Ascending aorta (tissue), 2 donors: ENCODE measurements at regions not wholly inside any gene's neighbourhood (a gene's known extent, or its start where the extent isn't known, plus 50 kb on each side); places are given as distances from the start of the nearest gene placed in this dataset.

ENCODE experiments used
- DNase-seq, 2 donors: peaks; one replicate each; pipeline ENCODE4 v3.0.0-alpha.2; 2019; ENCODE audit warnings: low spot score in 2 of 2
- H3K27ac ChIP-seq, 2 donors: fragments of 200-600 bp; sonication (generic); one replicate each; pipeline ENCODE4 v1.5.1; 2016 to 2017; ENCODE audit warnings: mild to moderate bottlenecking in 1 of 2
- H3K27me3 ChIP-seq: fragments of 200-600 bp; sonication (generic); one replicate; pipeline ENCODE4 v1.5.1; 2017
- H3K36me3 ChIP-seq, 2 donors: fragments of 200-600 bp; sonication (generic); one replicate each; pipeline ENCODE4 v1.5.1; 2016
- H3K4me1 ChIP-seq, 2 donors: fragments of 200-600 bp; sonication (generic); one replicate each; pipeline ENCODE4 v1.5.1; 2016 to 2017; ENCODE audit warnings: mild to moderate bottlenecking in 1 of 2
- H3K4me3 ChIP-seq, 2 donors: fragments of 200-600 bp; sonication (generic); one replicate each; pipeline ENCODE4 v1.5.1; 2016 to 2017; ENCODE audit warnings: mild to moderate bottlenecking in 1 of 2
- H3K9me3 ChIP-seq, 2 donors: fragments of 200-600 bp; sonication (generic); one replicate each; pipeline ENCODE4 v1.5.1; 2016
- intact Hi-C: fragments of 100-400 bp; cut with DNase I; formaldehyde crosslinking; loops from one replicate; pipeline ENCODE4 v1.15.1; 2023
- TF ChIP-seq, protein P1 (sequence below), 3 experiments: fragments of 200-600 bp in 2 of 3; fragments of 450-650 bp in 1 of 3; sonication (generic) in 2 of 3; IDR thresholded peaks; one replicate each; pipeline ENCODE4 v1.5.1; 2016 to 2019; ENCODE audit warnings: antibody characterized with exemption in 3 of 3, mild to moderate bottlenecking in 1 of 3, moderate library complexity in 1 of 3

DNA sequence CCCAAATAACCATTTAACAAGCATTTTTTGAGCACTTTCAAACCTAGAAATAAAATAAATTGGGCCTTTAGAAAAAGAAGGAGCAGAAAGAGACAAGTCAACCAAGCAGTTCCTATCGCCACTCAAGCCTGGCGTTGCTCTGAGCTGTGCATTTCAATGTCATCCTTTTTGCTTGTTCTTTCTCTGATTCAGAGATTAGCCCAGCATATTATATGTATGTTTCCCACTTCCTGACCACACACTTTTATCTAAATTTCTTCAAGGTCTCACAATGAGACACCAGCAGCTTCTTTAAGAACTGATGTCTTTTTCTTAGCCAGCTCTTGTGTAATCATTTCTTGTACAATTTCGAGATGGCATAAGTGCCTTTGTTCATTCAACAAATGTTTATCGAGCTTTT lies 344.5 kb upstream of the ID2 start:
- no peak overlapping the region for H3K27ac ChIP-seq
- no peak overlapping the region for H3K4me3 ChIP-seq
- H3K4me1 ChIP-seq = no peaks in the 10 kb centered on the region
- no peaks in the 10 kb centered on the region for H3K36me3 ChIP-seq
- intact Hi-C loops = no loop called here
- no peaks in the 10 kb centered on the region for H3K27me3 ChIP-seq
- DNase-seq = no peak
- TF ChIP-seq, protein P1, sequence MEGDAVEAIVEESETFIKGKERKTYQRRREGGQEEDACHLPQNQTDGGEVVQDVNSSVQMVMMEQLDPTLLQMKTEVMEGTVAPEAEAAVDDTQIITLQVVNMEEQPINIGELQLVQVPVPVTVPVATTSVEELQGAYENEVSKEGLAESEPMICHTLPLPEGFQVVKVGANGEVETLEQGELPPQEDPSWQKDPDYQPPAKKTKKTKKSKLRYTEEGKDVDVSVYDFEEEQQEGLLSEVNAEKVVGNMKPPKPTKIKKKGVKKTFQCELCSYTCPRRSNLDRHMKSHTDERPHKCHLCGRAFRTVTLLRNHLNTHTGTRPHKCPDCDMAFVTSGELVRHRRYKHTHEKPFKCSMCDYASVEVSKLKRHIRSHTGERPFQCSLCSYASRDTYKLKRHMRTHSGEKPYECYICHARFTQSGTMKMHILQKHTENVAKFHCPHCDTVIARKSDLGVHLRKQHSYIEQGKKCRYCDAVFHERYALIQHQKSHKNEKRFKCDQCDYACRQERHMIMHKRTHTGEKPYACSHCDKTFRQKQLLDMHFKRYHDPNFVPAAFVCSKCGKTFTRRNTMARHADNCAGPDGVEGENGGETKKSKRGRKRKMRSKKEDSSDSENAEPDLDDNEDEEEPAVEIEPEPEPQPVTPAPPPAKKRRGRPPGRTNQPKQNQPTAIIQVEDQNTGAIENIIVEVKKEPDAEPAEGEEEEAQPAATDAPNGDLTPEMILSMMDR (IDR thresholded peaks at IDR 0.05) = no peak
- no peaks in the 10 kb centered on the region for H3K9me3 ChIP-seq

DNA sequence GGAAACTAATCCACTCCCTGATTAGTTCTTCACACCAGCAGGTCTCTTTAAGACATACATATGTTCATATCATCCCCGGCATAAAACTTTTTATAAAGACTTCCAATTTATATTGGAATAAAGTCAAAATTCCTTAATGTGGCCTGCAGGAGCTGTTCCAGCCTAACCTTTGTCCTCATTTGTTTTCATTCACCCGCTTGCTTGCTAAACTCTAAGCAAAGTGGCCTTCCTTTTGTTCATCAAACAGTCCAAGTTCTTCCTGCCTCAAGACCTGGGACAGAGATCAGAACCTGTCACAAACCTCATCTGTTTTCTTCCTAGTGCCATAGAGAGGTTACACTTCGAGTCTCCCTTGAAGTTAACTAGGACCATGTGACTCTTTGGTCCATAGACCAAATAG lies 339.4 kb upstream of the ID2 start:
- TF ChIP-seq, protein P1 (IDR thresholded peaks at IDR 0.05) = no peak
- no peaks in the 10 kb centered on the region for H3K27me3 ChIP-seq
- no peaks in the 10 kb centered on the region for H3K36me3 ChIP-seq
- H3K9me3 ChIP-seq = no peaks in the 10 kb centered on the region
- H3K4me3 ChIP-seq = no peak overlapping the region
- no peaks in the 10 kb centered on the region for H3K4me1 ChIP-seq
- intact Hi-C loops = no loop called here
- H3K27ac ChIP-seq = no peak overlapping the region
- no peak for DNase-seq

DNA sequence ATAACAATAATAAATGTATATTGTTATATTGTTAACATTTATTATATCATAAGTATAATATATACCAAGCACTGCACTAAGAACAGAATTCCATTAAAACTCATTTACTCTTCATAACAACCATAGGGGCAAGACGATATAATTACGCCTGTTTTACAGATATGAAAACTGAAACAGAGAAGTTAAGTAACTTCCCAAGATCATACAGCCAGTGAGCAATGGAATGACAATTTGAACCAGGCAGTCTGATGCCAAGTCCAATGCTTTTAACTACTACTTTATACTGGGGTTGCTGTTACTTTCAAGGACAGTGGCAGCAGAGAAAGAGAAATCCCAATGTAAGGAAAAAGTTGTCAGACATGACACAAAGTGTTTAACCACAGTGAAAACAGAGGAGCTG lies 338.8 kb upstream of the ID2 start:
- Histone ChIP-seq H3K9me3 (no peaks in the 10 kb centered on the region), H3K27me3 (no peaks in the 10 kb centered on the region), H3K36me3 (no peaks in the 10 kb centered on the region), H3K27ac (no peak overlapping the region), H3K4me1 (no peaks in the 10 kb centered on the region), H3K4me3 (no peak overlapping the region)
- no peak for DNase-seq
- TF ChIP-seq, protein P1 (IDR thresholded peaks at IDR 0.05) = no peak
- intact Hi-C loops = no loop called here

DNA sequence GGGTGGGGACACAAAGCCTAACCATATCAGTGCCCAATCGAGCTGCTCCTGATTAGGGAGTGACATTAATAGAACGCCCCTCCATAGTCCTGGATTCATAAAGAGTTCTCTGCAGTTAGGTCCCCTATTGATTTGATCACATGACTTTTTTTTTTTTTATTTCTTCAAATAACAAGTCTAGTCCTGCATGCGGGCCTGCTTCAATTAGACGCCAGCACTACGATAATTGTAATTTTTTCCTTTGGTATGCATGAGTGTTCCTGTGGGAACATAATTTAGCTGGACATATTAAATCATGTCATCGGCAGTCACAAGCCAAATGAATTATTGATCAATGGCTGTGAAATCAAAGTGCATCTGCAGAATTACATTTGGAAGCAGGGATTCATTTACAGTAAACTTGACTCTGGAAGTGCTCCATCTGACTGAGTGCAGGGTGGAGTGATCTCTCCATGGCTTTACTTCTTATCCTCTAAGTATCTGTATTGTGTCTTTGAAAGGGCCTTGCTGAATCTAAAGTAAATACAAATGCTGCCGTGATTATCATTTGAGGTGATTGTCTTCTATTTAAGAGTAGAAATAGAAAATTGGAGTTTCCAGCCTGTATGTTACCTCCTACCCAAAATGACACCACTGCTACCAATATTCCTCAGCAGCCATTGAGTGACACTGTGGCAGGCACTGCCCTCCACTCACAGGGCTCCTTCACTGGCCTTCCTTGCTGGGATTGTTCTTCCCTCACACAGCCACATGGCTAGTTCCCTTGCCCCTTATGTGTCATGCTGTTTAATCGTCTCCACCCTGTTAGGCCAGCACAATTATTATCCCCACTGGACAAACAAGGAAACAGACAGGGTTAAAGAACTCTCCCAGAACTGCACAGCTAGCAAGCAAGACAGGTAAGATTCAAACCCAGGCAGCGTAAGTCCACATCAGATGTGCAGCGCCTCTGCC lies 337.4 kb upstream of the ID2 start:
- Histone ChIP-seq H3K4me3 (no peak overlapping the region), H3K36me3 (no peaks in the 10 kb centered on the region), H3K27ac (no peak overlapping the region), H3K4me1 (no peaks in the 10 kb centered on the region), H3K9me3 (no peaks in the 10 kb centered on the region), H3K27me3 (no peaks in the 10 kb centered on the region)
- intact Hi-C loops = no loop called here
- TF ChIP-seq, protein P1 (IDR thresholded peaks at IDR 0.05) = no peak
- no peak for DNase-seq

DNA sequence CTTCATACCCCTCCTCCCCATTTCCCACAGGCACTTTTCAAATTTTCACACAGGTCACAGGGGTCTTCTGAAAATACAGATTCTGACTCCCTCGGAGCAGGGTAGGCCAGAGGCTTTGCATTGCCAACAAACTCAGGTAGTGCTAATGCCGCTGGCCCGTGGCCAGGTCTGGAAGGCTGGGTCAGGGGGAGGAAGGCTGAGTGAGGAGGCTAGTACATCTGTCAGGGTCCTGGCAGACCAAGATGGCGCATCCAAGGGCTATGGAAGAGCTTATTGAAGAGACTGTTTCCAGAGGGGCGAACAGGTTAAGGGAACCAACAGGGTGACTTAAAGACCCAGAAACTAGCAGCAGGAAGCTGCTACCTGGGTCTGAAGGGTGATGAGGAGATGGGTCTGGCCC lies 336.7 kb upstream of the ID2 start:
- Histone ChIP-seq H3K27me3 (no peaks in the 10 kb centered on the region), H3K4me1 (no peaks in the 10 kb centered on the region), H3K9me3 (no peaks in the 10 kb centered on the region), H3K36me3 (no peaks in the 10 kb centered on the region), H3K4me3 (no peak overlapping the region), H3K27ac (no peak overlapping the region)
- TF ChIP-seq, protein P1 (IDR thresholded peaks at IDR 0.05) = no peak
- intact Hi-C loops = no loop called here
- no peak for DNase-seq
